NB4 (cell line): ENCODE measurements at regions not wholly inside any gene's neighbourhood (a gene's known extent, or its start where the extent isn't known, plus 50 kb on each side); places are given as distances from the start of the nearest gene placed in this dataset.

Source experiments
- MYC ChIP-seq: IDR thresholded peaks from 2 replicates; pipeline ENCODE4 v1.6.1; 2011; ENCODE audit warnings: low read depth, low read length
- POLR2A ChIP-seq: IDR thresholded peaks from 2 replicates; pipeline ENCODE4 v1.6.1; 2011; ENCODE audit warnings: mild to moderate bottlenecking; ENCODE audit not compliant: insufficient read length; ENCODE audit errors: extremely low read depth
- TF ChIP-seq, protein P1 (sequence below): IDR thresholded peaks from one replicate; pipeline ENCODE4 v1.5.1; 2012; ENCODE audit warnings: low read depth, low read length
- TF ChIP-seq, protein P2 (sequence below): IDR thresholded peaks from 2 replicates; pipeline ENCODE4 v1.6.1; 2011; ENCODE audit warnings: low read depth, low read length

DNA sequence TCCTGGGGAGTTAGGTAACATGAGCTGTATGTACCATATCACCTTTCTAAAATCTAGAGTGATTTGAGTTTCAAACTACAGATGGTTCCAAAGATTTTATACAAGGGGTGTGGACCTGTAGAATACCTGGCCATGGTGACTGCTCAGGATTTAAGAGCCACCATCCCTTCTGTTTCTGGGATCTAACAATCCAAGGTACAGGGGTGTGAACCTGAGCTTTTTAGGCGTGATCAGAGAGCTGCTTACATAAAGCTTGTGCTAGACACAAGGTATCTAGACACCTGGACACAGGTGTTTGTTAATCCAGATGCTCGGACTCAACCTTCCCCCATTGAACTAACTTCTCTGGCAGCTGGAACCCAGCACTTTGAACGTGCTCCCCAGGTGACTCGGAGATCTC lies 516.4 kb downstream of the RPS24 start:
- TF ChIP-seq MYC (no peak), POLR2A (no peak)
- TF ChIP-seq, protein P1, sequence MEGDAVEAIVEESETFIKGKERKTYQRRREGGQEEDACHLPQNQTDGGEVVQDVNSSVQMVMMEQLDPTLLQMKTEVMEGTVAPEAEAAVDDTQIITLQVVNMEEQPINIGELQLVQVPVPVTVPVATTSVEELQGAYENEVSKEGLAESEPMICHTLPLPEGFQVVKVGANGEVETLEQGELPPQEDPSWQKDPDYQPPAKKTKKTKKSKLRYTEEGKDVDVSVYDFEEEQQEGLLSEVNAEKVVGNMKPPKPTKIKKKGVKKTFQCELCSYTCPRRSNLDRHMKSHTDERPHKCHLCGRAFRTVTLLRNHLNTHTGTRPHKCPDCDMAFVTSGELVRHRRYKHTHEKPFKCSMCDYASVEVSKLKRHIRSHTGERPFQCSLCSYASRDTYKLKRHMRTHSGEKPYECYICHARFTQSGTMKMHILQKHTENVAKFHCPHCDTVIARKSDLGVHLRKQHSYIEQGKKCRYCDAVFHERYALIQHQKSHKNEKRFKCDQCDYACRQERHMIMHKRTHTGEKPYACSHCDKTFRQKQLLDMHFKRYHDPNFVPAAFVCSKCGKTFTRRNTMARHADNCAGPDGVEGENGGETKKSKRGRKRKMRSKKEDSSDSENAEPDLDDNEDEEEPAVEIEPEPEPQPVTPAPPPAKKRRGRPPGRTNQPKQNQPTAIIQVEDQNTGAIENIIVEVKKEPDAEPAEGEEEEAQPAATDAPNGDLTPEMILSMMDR: no peak
- TF ChIP-seq, protein P2, sequence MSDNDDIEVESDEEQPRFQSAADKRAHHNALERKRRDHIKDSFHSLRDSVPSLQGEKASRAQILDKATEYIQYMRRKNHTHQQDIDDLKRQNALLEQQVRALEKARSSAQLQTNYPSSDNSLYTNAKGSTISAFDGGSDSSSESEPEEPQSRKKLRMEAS: no peak
